Ovary (tissue), 7 donors: ENCODE measurements at regions not wholly inside any gene's neighbourhood (a gene's known extent, or its start where the extent isn't known, plus 50 kb on each side); places are given as distances from the start of the nearest gene placed in this dataset.

ENCODE experiments used
- DNase-seq, 5 donors: peaks; one replicate each; pipeline ENCODE4 v3.0.0-alpha.2; 2019 to 2020
- H3K27ac ChIP-seq, 2 donors: fragments of 200-600 bp; one replicate each; pipeline versions ENCODE4 v1.5.1 to v1.8.0; 2019 to 2022
- H3K27me3 ChIP-seq: fragments of 200-600 bp; one replicate; pipeline ENCODE4 v1.8.0; 2022
- H3K36me3 ChIP-seq: fragments of 200-600 bp; sonication (generic); one replicate; pipeline ENCODE4 v1.5.1; 2019
- H3K4me1 ChIP-seq: one replicate; pipeline ENCODE4 v1.8.1; 2013; ENCODE audit warnings: mild to moderate bottlenecking, moderate library complexity; ENCODE audit not compliant: insufficient read depth
- H3K4me3 ChIP-seq: fragments of 200-600 bp; sonication (generic); one replicate; pipeline ENCODE4 v1.5.1; 2017
- H3K9me3 ChIP-seq, 2 donors: fragments of 200-600 bp in 1 of 2; sonication (generic) in 1 of 2; one replicate each; pipeline versions ENCODE4 v1.5.1 to v1.8.1; 2013 to 2019; ENCODE audit warnings: mild to moderate bottlenecking in 1 of 2, moderate library complexity in 1 of 2
- EP300 ChIP-seq: sonication (generic); formaldehyde crosslinking; IDR thresholded peaks from one replicate; pipeline ENCODE4 v1.6.1; 2017; ENCODE audit warnings: antibody characterized with exemption
- POLR2A ChIP-seq: fragments of 450-650 bp; IDR thresholded peaks from one replicate; pipeline ENCODE4 v1.6.1; 2017; ENCODE audit warnings: antibody characterized with exemption, mild to moderate bottlenecking, moderate library complexity
- WGBS, 3 donors: extraction: QIAGEN DNeasy Blood & Tissue Kit in 1 of 3; methylation state at CpG; one replicate each; pipeline versions ENCODE4 v1.1.5 to v1.1.7; 2013 to 2017; 5-methylcytosine and 5-hydroxymethylcytosine counted together
- intact Hi-C, 4 donors: fragments of 100-400 bp; cut with DNase I; formaldehyde crosslinking; loops; one replicate each; pipeline versions ENCODE4 v1.11.0 to v1.15.1; 2022 to 2023
- TF ChIP-seq, protein P1 (sequence below), 3 donors: fragments of 450-650 bp in 2 of 3; fragments of 200-600 bp in 1 of 3; IDR thresholded peaks; one replicate each; pipeline versions ENCODE4 v1.5.1 to v1.8.0; 2016 to 2022; ENCODE audit warnings: antibody characterized with exemption in 3 of 3, mild to moderate bottlenecking in 1 of 3
- donor health status: DM: no; HTN: no; CAD: no; lungs with moderate emphysema.
- donor health status: DM: no; HTN: no; CAD: no.
- donor health status: Bipolar disorder and iron deficiency.
- donor health status: DM: no; HTN: no; CAD: no.
- donor health status: DM: yes; HTN: yes; CAD: no.

- WGBS, 3 donors: 6 to 13% (median 9%) methylated on average over 4 of the region's 4 CpGs
- intact Hi-C loops: no loop called here
- Histone ChIP-seq H3K36me3 (no peaks in the 10 kb centered on the region), H3K27me3 (no peaks in the 10 kb centered on the region), H3K27ac (no peak overlapping the region), H3K4me1 (no peaks in the 10 kb centered on the region), H3K4me3 (no peak overlapping the region), H3K9me3 (no peaks in the 10 kb centered on the region)
- TF ChIP-seq, protein P1, sequence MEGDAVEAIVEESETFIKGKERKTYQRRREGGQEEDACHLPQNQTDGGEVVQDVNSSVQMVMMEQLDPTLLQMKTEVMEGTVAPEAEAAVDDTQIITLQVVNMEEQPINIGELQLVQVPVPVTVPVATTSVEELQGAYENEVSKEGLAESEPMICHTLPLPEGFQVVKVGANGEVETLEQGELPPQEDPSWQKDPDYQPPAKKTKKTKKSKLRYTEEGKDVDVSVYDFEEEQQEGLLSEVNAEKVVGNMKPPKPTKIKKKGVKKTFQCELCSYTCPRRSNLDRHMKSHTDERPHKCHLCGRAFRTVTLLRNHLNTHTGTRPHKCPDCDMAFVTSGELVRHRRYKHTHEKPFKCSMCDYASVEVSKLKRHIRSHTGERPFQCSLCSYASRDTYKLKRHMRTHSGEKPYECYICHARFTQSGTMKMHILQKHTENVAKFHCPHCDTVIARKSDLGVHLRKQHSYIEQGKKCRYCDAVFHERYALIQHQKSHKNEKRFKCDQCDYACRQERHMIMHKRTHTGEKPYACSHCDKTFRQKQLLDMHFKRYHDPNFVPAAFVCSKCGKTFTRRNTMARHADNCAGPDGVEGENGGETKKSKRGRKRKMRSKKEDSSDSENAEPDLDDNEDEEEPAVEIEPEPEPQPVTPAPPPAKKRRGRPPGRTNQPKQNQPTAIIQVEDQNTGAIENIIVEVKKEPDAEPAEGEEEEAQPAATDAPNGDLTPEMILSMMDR (IDR thresholded peaks at IDR 0.05): no peak
- TF ChIP-seq EP300: no peak
- no peak for TF ChIP-seq POLR2A
- no peak for DNase-seq
These were observed 70.8 kb upstream of the SLC22A23 start for GRCh38 chr6:3527651-3527977.

- TF ChIP-seq, protein P1 (IDR thresholded peaks at IDR 0.05): no peak
- TF ChIP-seq POLR2A (no peak), EP300 (no peak)
- Histone ChIP-seq H3K4me3 (no peak overlapping the region), H3K4me1 (no peaks in the 10 kb centered on the region), H3K9me3 (no peaks in the 10 kb centered on the region), H3K27ac (no peak overlapping the region), H3K36me3 (no peaks in the 10 kb centered on the region), H3K27me3 (no peaks in the 10 kb centered on the region)
- DNase-seq: no peak
- 21 to 32% (median 27%) methylated on average over 12 of the region's 12 CpGs for WGBS, 3 donors
- intact Hi-C loops: no loop called here
These were observed 70.3 kb upstream of the SLC22A23 start for GRCh38 chr6:3526962-3527650.

DNA sequence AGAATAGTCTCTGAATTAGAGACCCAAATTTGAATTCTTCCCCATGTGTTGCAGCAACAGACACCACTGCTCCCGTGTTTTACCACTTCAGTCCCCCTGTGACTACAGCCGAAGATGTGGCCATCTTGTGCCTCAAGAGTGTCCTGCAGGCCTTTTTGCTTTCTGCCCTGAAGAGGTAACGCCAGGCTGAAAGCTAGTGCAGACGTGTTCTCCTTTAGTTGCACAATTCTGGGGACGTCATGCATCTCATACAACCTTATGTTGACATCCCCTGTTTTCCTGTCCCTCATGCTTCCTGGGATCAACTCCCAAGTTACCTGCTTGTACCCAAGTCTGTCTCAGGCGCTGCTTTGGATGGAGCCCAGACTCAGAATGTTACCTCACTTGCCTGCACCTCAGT, 69.1 kb upstream of the SLC22A23 start:
- H3K27me3 ChIP-seq: no peaks in the 10 kb centered on the region
- no peak overlapping the region for H3K4me3 ChIP-seq
- TF ChIP-seq, protein P1 (IDR thresholded peaks at IDR 0.05): no peak
- no peak for TF ChIP-seq EP300
- no peak for TF ChIP-seq POLR2A
- H3K36me3 ChIP-seq: no peaks in the 10 kb centered on the region
- H3K27ac ChIP-seq: no peak overlapping the region
- no peaks in the 10 kb centered on the region for H3K4me1 ChIP-seq
- no peaks in the 10 kb centered on the region for H3K9me3 ChIP-seq
- 91 to 94% (median 91%) methylated on average over 6 of the region's 6 CpGs for WGBS, 3 donors
- DNase-seq: no peak
- intact Hi-C loops: no loop called here

DNA sequence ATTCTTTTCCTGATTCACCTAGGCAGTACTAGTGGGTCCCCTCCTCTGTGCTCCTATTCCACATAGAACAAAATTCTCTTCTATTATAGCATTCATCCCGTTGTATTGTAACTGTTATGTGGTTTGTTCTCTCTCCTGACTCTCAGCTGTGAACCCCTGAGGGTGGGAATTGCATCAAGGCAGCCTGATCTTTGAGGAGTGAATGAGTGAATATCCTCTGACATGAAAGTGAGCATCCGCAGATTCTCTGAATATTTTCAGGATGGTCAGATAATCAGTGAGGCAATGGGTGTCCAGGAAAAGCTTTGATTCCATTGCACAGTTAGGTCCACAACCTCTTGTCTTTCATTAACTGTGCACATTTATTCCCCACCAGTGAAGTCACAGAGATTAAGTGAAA, 67.6 kb upstream of the SLC22A23 start:
- DNase-seq: no peak
- no peaks in the 10 kb centered on the region for H3K4me1 ChIP-seq
- no peak overlapping the region for H3K27ac ChIP-seq
- H3K9me3 ChIP-seq: no peaks in the 10 kb centered on the region
- TF ChIP-seq EP300: no peak
- TF ChIP-seq, protein P1 (IDR thresholded peaks at IDR 0.05): no peak
- no peak for TF ChIP-seq POLR2A
- no peak overlapping the region for H3K4me3 ChIP-seq
- WGBS, 3 donors: 70 to 80% (median 79%) methylated on average over 2 of the region's 2 CpGs
- intact Hi-C loops: no loop called here
- no peaks in the 10 kb centered on the region for H3K27me3 ChIP-seq
- no peaks in the 10 kb centered on the region for H3K36me3 ChIP-seq
